ENCODE measurements at regions not wholly inside any gene's neighbourhood (a gene's known extent, or its start where the extent isn't known, plus 50 kb on each side); places are given as distances from the start of the nearest gene placed in this dataset.
A peak's percentile ranks its signal among the peaks of the same experiment; 100 is the strongest.

DNA sequence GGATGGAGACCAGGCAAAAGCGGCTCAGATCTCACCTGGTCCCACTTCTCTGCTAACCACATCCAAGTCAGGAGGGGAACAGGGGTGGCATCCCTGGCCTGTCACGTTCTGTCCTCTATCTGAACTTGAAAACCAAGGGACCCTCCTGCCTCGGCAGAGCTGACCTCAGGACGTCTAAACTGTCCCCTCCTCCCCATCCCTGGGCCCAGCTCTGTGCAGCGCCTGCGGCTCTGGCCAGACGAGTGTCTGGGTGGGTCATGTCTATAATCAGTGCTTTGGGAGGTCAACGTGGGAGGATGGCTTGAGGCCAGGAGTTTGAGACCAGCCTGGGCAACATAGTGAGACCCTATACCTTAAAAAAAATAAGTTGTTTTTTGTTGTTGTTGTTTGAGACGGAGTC, 70.0 kb upstream of the ZNF479 start:
- TF ChIP-seq RAD21 (IDR thresholded peaks at IDR 0.05; ENCODE audit: low read depth) (no peak), YY1 (IDR thresholded peaks at IDR 0.05; ENCODE audit: low read depth) (no peak), ZBTB7A (IDR thresholded peaks at IDR 0.05; ENCODE audit: low read depth) (no peak), TCF12 (IDR thresholded peaks at IDR 0.05; ENCODE audit: low read depth) (no peak), TAF1 (IDR thresholded peaks at IDR 0.05; ENCODE audit: low read depth) (no peak), CREB1 (IDR thresholded peaks at IDR 0.05; ENCODE audit: low read depth) (no peak), NFIC (IDR thresholded peaks at IDR 0.05) (no peak), CEBPB (IDR thresholded peaks at IDR 0.05) (no peak), FOXM1 (IDR thresholded peaks at IDR 0.05; ENCODE audit: borderline replicate concordance, low read depth) (no peak), EGR1 (IDR thresholded peaks at IDR 0.05) (no peak), TEAD4 (IDR thresholded peaks at IDR 0.05) (no peak), EP300 (IDR thresholded peaks at IDR 0.05; ENCODE audit: borderline replicate concordance) (no peak)
- TF ChIP-seq, protein P1, sequence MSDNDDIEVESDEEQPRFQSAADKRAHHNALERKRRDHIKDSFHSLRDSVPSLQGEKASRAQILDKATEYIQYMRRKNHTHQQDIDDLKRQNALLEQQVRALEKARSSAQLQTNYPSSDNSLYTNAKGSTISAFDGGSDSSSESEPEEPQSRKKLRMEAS (IDR thresholded peaks at IDR 0.05): no peak
- TF ChIP-seq, protein P2, sequence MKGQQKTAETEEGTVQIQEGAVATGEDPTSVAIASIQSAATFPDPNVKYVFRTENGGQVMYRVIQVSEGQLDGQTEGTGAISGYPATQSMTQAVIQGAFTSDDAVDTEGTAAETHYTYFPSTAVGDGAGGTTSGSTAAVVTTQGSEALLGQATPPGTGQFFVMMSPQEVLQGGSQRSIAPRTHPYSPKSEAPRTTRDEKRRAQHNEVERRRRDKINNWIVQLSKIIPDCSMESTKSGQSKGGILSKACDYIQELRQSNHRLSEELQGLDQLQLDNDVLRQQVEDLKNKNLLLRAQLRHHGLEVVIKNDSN (IDR thresholded peaks at IDR 0.05): no peak
- TF ChIP-seq, protein P3, sequence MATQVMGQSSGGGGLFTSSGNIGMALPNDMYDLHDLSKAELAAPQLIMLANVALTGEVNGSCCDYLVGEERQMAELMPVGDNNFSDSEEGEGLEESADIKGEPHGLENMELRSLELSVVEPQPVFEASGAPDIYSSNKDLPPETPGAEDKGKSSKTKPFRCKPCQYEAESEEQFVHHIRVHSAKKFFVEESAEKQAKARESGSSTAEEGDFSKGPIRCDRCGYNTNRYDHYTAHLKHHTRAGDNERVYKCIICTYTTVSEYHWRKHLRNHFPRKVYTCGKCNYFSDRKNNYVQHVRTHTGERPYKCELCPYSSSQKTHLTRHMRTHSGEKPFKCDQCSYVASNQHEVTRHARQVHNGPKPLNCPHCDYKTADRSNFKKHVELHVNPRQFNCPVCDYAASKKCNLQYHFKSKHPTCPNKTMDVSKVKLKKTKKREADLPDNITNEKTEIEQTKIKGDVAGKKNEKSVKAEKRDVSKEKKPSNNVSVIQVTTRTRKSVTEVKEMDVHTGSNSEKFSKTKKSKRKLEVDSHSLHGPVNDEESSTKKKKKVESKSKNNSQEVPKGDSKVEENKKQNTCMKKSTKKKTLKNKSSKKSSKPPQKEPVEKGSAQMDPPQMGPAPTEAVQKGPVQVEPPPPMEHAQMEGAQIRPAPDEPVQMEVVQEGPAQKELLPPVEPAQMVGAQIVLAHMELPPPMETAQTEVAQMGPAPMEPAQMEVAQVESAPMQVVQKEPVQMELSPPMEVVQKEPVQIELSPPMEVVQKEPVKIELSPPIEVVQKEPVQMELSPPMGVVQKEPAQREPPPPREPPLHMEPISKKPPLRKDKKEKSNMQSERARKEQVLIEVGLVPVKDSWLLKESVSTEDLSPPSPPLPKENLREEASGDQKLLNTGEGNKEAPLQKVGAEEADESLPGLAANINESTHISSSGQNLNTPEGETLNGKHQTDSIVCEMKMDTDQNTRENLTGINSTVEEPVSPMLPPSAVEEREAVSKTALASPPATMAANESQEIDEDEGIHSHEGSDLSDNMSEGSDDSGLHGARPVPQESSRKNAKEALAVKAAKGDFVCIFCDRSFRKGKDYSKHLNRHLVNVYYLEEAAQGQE (IDR thresholded peaks at IDR 0.05; ENCODE audit: low read depth): no peak

DNA sequence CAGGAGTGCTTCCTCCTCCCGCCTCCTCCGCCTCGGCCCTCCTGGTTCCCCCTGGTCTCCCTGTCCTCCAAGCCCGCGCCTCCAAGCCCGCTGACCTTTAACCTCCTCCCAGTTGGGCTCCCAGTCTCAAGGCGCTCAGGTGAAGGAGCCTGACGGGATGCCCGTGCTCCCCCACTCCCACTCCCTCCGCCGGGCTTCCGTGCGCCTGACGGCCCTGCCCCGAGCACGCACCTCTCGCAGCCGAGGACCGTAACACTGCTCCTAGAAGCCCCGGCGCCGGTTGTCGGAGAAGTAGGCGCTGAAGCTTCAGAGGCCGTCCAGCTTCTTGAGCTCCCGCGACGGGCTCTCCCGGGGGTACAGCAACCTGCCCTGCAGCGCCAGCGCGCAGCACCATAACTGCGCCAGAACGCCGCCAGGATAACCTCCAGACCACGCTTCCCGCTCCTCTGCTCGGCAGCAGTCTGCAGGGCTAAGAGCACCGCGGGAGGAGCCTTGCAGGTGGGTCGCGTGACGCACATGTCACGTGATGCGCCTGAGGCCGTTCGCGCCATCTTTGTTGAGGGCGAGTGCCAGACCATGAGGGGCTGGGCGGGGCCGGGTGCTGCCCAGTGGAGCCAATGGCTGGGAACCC, 71.0 kb upstream of the ZNF479 start:
- TF ChIP-seq EP300 (IDR thresholded peaks at IDR 0.05; ENCODE audit: borderline replicate concordance): no peak
- TF ChIP-seq TEAD4 (IDR thresholded peaks at IDR 0.05): no peak
- TF ChIP-seq ZBTB7A (IDR thresholded peaks at IDR 0.05; ENCODE audit: low read depth): no peak
- TF ChIP-seq CEBPB (IDR thresholded peaks at IDR 0.05): no peak
- no peak for TF ChIP-seq TAF1 (IDR thresholded peaks at IDR 0.05; ENCODE audit: low read depth)
- TF ChIP-seq, protein P2 (IDR thresholded peaks at IDR 0.05): peak; percentile 50

DNA sequence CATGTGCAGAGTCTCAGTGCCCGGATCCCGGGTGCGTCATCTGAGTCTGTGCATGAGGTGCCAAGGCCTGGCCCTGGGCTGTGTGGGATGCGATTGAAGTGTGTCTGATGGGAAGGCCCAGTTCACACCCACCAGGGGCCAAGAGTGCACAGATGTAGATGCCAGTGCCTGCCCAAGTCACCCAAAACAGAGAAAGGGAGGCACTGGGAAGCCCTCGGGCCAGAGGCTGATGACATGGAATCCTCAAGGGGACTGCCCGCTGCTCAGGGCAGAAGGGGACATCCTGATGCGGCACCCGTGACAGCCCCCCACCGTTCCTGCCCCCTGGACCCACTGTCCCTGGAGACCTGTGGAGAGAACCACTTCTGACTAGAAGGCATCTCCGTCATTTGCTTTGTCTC, 72.2 kb upstream of the ZNF479 start:
- no peak for TF ChIP-seq TCF12 (IDR thresholded peaks at IDR 0.05; ENCODE audit: low read depth)
- no peak for TF ChIP-seq CREB1 (IDR thresholded peaks at IDR 0.05; ENCODE audit: low read depth)
- TF ChIP-seq NFIC (IDR thresholded peaks at IDR 0.05): no peak
- no peak for TF ChIP-seq TAF1 (IDR thresholded peaks at IDR 0.05; ENCODE audit: low read depth)
- TF ChIP-seq, protein P1 (IDR thresholded peaks at IDR 0.05): no peak
- TF ChIP-seq, protein P2 (IDR thresholded peaks at IDR 0.05): no peak
- TF ChIP-seq EP300 (IDR thresholded peaks at IDR 0.05; ENCODE audit: borderline replicate concordance): no peak
- TF ChIP-seq, protein P3 (IDR thresholded peaks at IDR 0.05; ENCODE audit: low read depth): no peak
- no peak for TF ChIP-seq FOXM1 (IDR thresholded peaks at IDR 0.05; ENCODE audit: borderline replicate concordance, low read depth)
- TF ChIP-seq YY1 (IDR thresholded peaks at IDR 0.05; ENCODE audit: low read depth): no peak
- TF ChIP-seq EGR1 (IDR thresholded peaks at IDR 0.05): no peak
- no peak for TF ChIP-seq RAD21 (IDR thresholded peaks at IDR 0.05; ENCODE audit: low read depth)
- TF ChIP-seq CEBPB (IDR thresholded peaks at IDR 0.05): no peak
- TF ChIP-seq ZBTB7A (IDR thresholded peaks at IDR 0.05; ENCODE audit: low read depth): no peak
- TF ChIP-seq TEAD4 (IDR thresholded peaks at IDR 0.05): no peak

DNA sequence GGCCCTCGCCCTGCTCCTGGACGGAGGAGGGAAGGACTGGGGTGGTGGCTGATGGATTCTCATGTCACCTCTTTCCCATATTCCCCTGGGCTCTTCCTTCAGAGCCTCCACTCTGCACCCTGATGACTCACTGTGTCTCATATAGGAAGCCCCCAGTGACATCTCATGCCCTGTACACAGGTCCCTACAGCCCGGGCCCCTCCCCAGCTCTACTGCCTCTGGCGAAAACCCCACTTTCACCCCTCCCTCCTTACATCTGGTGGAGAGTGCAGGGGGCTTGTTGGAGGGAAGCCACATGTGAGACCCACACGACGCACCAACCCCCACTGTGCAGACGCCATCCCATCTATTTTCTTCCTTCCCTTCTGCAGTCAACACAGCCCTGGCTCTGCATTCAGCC, 72.8 kb upstream of the ZNF479 start:
- no peak for TF ChIP-seq FOXM1 (IDR thresholded peaks at IDR 0.05; ENCODE audit: borderline replicate concordance, low read depth)
- TF ChIP-seq ZBTB7A (IDR thresholded peaks at IDR 0.05; ENCODE audit: low read depth): no peak
- TF ChIP-seq CEBPB (IDR thresholded peaks at IDR 0.05): no peak
- no peak for TF ChIP-seq TAF1 (IDR thresholded peaks at IDR 0.05; ENCODE audit: low read depth)
- no peak for TF ChIP-seq YY1 (IDR thresholded peaks at IDR 0.05; ENCODE audit: low read depth)
- no peak for TF ChIP-seq EP300 (IDR thresholded peaks at IDR 0.05; ENCODE audit: borderline replicate concordance)
- TF ChIP-seq, protein P2 (IDR thresholded peaks at IDR 0.05): no peak
- TF ChIP-seq, protein P1 (IDR thresholded peaks at IDR 0.05): no peak

DNA sequence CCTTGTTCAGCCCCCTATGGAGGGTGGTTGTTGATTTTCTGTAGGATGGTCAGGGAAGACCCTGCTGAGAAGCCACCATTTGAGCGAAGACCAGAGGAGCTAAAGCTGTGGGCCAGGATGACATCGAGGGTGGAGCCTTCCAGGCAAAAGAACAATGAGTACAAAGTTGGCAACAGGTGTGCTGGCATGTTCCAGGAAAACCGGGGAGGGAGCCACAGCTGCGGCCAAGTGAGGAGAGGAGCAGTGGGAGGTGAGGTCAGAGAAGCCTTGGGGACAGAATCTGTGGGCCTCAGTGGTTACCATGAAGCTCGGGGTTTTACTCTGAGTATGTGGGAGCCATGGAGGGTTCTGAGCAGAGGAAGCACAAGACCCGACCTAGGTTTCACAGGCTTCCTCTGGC, 75.6 kb upstream of the ZNF479 start:
- TF ChIP-seq EGR1 (IDR thresholded peaks at IDR 0.05) (no peak), EP300 (IDR thresholded peaks at IDR 0.05; ENCODE audit: borderline replicate concordance) (no peak), NFIC (IDR thresholded peaks at IDR 0.05) (no peak), TEAD4 (IDR thresholded peaks at IDR 0.05) (no peak), CEBPB (IDR thresholded peaks at IDR 0.05) (no peak), RAD21 (IDR thresholded peaks at IDR 0.05; ENCODE audit: low read depth) (no peak), YY1 (IDR thresholded peaks at IDR 0.05; ENCODE audit: low read depth) (no peak)
- TF ChIP-seq, protein P1 (IDR thresholded peaks at IDR 0.05): no peak
